Hematopoietic multipotent progenitor cell treated with erythropoietin and hydrocortisone succinate and interleukin-3 and kit ligand, for 6 days (in vitro differentiated cells): ENCODE measurements at regions not wholly inside any gene's neighbourhood (a gene's known extent, or its start where the extent isn't known, plus 50 kb on each side); places are given as distances from the start of the nearest gene placed in this dataset.

ENCODE experiments used
- DNase-seq: peaks from one replicate; pipeline ENCODE4 v3.0.0-alpha.2; 2015

DNA sequence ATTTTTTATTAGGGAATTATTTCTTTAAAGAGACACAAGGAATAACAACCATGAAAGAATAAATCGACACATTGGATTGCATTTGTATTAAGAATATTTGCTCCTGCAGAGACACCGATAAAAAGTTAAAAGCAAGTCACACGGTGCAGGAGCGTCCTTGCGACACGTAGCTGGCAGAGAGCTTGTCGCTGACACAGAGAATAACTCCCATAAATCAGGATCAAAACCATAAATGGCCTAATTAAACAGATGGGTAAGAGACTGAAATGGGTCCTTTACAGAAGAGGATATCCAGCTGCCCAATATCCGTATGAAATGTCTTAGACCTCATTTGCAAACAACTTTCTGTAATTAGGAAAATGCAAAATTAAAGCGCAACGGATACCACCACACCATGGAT is 126.1 kb upstream of the SNTG2 start:
- no peak for DNase-seq

GRCh38 chr2:821546-821945 is 129.1 kb upstream of the SNTG2 start:
- no peak for DNase-seq

DNA sequence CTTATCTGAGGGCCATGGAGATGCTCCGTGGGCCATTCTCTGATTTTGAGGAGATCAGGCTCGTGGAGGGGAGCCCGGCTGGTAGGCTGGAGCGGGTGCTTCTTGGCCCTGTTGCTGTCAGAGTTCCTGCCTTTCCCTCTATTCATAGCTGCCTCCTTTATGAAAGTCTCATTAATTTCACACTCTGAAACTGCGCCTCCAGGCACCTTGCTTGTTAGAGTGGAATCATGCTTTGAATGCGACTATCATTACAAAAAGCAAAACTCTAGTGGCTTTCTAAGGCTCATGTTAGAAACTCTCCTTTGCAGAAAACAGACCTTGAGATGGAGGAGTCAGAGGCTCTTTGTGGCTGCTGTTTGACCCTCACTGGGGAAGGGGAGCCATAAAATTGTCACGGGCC is 131.0 kb upstream of the SNTG2 start:
- DNase-seq: no peak

DNA sequence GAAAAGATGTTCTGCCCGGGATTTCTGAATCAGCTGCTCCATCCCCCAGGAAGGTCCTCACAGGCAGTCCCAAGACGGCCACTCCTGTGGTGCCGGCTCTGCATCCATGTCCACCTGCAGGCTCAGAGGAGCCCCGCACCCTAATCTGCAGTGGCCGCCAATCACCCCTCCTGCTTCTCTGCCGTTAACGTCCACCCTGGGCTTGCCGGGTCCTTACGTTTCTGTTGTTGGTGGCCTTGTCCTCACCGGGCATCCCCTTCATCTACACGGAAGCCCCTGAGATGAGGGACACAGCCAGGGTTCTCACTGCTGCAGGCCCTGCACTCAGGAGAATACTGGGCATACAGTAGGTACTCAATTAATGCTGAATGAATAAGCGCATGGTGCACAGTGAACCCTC is 131.5 kb upstream of the SNTG2 start:
- no peak for DNase-seq

- no peak for DNase-seq
Measured at GRCh38 chr2:817336-818015, 133.2 kb upstream of the SNTG2 start.

GRCh38 chr2:816278-816677 is 134.4 kb upstream of the SNTG2 start:
- DNase-seq: no peak

DNA sequence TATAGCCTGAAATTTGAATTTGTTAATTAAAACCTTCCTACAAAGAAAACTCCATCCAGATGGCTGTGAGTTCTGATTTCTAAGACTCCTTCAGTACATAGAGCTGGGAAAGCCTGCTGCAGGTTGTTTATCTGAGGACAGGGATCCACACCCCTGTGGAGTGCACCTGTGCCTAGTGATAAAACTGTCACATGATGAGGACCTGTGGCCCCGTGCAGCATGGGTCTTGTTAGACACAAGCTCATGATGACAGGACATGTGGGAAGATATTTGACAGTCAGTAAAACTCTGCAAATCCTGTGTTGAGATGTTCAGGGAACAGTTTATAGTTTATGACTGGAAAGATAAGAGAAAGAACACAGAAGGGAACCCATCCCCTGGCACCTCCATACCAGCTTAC is 133.2 kb upstream of the TMEM18 start:
- no peak for DNase-seq

DNA sequence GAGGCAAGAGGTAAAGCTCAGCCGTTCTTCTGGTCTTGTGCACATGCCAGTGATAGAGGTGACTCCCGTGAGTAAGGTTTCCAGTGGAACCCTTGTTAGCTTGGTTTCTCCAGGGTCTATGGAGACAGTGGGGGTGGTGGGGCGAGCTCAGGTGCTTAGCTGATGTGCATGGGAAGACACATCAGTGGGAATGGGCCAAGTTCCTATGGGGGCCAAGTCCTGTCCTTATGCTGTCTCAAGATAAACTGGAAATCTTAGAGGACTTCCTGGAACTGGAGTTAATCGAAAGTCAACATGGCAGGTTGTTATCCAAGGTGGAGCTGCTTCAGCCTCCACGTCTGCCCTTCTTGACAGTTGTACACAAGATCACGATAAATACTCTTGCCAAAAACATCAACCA is 130.1 kb upstream of the TMEM18 start:
- no peak for DNase-seq

GRCh38 chr2:805664-806063 is 128.5 kb upstream of the TMEM18 start:
- DNase-seq: no peak

- DNase-seq: no peak
Measured at GRCh38 chr2:797993-798392, 120.8 kb upstream of the TMEM18 start.

- no peak for DNase-seq
Measured at GRCh38 chr2:797556-797955, 120.3 kb upstream of the TMEM18 start.

GRCh38 chr2:796141-796985 is 119.2 kb upstream of the TMEM18 start:
- no peak for DNase-seq

DNA sequence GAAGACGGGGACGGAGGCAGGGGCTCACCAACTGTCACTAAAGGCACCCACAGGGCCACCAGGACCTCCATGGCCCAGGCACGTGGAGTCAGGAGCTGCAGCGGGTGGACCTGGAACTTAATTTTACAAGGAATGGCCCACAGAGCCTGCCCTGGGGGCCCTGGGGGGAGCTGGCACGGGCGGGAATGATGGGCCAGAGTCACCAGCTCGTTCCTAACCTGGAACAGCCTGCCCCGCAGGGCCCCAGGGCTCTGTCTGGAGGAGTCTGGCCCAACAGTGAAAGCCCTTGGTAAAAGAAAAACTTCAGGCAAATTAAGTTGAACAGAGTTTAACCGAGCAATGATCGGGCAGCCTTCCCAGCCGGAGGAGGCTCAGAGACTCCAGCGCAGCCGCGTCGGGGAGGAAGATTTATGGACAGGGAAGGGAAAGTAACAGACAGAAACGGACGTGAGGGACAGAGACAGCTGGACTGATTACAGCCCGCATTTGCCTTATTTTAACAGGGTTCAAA is 118.4 kb upstream of the TMEM18 start:
- DNase-seq: no peak

DNA sequence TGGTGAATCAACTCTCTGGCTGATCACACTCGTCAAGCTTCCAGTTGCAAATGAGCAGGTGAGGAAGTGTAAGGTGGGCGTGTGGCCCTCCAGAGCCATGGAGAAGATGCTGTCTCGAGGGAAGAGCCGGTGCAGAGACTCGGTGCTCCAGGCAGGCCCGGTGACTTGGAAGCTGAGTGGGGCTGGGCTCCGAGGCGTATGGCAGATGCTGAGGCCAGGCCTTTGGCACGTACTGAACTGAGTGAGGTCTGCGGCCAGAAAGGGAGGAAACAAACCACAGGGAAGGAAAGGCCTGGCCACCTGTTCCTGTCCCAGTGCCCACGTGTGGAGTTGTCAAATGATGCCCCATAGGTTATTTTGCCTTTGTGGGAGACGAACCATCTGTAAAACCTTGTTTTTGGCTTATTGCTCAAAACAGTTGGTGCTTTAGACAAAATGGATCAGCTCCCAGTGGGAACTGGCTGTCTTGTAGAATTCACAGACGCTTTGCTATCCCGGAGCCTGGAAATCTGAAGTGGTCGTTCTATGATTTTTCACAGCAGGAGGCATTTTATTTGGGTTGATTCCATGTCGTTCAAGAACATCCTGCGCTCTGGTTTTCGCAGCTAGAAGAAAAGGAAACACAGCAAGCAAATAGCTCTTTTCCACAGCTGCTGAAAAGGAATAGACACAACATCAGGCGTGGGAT is 117.5 kb upstream of the TMEM18 start:
- no peak for DNase-seq

GRCh38 chr2:793236-793635 is 116.0 kb upstream of the TMEM18 start:
- DNase-seq: no peak

DNA sequence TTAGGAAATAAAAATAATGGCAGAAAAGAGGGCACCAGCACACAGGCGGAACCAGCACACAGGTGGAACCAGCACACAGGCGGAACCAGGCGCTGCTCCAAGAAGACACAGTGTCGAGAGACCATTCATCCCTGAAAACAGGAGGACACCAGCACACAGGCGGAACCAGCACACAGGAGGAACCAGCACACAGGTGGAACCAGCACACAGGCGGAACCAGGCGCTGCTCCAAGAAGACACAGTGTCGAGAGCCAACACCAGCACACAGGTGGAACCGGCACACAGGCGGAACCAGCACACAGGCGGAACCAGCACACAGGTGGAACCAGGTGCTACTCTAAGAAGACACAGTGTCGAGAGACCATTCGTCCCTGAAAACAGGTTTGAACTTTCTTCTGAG is 115.5 kb upstream of the TMEM18 start:
- no peak for DNase-seq

DNA sequence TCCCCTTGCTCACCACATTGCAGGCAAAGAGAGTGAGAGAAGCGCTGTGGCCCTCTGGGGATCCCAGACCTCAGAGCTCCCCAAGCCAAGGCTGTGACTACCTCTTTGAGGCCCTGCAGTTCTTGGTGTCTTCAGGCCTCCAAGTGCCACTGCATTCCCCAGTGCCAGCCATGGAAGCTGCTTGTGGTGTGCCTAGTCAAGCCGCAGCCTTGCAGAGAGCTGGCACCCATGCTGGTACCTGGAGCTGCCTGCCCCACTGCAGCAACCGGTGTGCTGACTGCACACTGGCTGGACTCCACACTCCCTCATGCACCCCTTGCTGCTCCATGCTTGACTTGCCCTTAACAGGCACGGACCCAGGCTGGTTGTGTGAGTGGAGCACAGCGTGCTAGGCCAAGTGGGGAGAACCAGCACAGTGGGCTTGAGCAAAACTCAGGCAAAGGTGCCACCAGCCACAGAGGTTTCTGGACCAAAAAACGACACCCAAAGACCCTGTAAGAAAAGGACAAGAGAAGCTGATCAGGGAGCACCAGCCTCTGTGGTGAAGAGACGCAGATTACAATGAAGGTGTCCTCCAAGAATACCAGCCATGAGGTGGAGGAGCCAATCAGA is 113.5 kb upstream of the TMEM18 start:
- DNase-seq: no peak

DNA sequence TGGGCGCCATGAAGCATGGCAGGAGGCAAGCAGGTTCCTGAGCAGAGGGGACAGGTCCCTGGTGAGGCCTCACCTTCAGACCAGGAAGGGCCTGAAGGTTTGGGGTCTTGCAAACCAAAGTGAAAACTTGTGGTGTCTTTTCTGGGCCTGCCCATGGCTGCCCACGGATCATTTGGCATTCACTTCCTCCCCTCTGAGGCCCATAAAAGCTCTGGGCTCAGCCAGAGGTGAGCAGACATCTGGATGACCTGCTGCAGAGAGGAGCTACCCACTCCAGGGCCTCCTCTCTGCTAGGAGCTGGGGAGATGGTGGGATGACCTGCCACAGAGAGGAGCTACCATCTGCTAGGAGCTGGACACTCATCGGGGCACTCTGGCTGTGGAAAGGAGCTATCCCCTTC is 112.9 kb upstream of the TMEM18 start:
- no peak for DNase-seq

- DNase-seq: no peak
Measured at GRCh38 chr2:789529-789928, 112.3 kb upstream of the TMEM18 start.

DNA sequence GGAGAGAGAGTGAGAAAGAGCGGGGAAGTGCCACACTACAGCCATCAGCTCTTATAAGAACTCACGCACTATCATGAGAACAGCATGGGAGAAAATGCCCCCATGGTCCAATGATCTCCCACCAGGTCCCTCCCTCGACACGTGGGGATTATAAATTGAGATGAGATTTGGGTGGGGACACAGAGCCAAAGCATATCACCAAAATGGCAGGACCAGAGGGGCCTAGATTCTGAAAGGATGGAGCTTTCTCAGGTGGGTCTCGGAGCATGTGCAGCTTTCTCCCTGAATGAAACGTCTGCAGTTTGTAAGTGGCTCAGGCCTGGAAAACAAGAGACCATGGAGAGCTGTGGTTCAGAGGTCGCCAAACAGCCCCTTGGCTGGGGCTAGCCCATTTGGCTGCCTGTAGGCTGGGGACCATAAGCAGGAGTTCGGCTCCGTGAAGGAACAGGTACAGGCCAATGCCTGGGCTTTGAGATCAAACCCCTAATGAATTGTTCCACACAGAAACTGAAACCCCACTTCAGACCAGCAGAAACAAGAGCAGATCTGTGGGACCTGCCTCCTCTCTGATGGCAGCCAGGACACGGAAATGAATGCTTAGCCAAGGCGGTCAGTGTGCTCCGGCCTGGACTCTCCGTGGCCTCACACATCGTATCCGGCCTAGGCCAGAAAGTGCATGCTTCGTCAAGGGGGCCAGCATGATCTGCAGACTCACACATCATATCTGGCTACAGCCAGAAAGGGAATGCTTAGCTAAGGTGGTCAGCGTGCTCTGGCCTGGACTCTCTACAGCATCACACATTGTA is 111.2 kb upstream of the TMEM18 start:
- no peak for DNase-seq

DNA sequence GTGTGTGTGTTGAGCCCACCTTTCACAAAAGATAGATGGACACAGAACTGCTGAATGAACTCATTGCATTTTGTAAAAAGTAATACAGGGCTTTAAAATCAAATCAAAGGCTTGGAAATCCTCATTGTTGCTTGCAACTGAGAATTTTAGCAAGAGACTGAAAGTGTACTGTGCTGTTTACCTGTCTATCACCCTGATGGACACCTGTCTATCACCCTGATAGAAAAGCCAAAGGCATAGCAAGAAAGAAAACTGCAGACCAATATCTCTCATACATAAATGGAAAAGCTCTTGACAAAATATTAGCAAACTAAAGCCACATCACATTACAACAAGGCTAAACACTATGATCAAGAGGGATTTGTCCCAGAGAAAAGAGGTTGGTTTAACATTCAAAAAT is 107.5 kb upstream of the TMEM18 start:
- DNase-seq: no peak

DNA sequence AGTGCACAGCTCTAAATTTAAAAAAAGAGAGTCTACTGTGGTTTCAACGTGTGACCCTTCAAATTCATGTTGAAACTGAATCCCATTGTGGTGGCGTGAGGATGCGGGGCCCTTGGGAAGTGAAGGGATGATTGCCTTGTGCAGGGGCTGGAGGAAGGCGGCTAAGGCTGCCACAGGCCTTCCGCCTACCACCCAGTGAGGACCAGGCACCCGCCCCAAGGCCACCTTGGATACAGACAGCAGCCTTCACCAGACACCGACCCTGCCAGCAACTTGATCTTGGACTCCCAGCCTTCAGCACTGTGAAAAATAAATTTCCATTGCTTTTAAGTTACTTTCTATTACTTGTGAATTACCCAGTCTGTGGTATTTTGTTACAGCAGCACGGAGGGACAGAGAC is 103.4 kb upstream of the TMEM18 start:
- DNase-seq: no peak

GRCh38 chr2:780002-780401 is 102.8 kb upstream of the TMEM18 start:
- no peak for DNase-seq
